Testis (tissue), 2 donors: ENCODE measurements at regions not wholly inside any gene's neighbourhood (a gene's known extent, or its start where the extent isn't known, plus 50 kb on each side); places are given as distances from the start of the nearest gene placed in this dataset.

Experiments
- POLR2A ChIP-seq: fragments of 450-650 bp; IDR thresholded peaks from one replicate; pipeline ENCODE4 v1.6.1; 2017; ENCODE audit warnings: antibody characterized with exemption, mild to moderate bottlenecking, moderate library complexity
- TF ChIP-seq, protein P1 (sequence below), 3 experiments: fragments of 450-650 bp in 2 of 3; fragments of 200-600 bp in 1 of 3; sonication (generic) in 1 of 3; IDR thresholded peaks; one replicate each; pipeline ENCODE4 v1.5.1; 2016 to 2019; ENCODE audit warnings: antibody characterized with exemption in 3 of 3, mild to moderate bottlenecking in 2 of 3, moderate library complexity in 1 of 3

DNA sequence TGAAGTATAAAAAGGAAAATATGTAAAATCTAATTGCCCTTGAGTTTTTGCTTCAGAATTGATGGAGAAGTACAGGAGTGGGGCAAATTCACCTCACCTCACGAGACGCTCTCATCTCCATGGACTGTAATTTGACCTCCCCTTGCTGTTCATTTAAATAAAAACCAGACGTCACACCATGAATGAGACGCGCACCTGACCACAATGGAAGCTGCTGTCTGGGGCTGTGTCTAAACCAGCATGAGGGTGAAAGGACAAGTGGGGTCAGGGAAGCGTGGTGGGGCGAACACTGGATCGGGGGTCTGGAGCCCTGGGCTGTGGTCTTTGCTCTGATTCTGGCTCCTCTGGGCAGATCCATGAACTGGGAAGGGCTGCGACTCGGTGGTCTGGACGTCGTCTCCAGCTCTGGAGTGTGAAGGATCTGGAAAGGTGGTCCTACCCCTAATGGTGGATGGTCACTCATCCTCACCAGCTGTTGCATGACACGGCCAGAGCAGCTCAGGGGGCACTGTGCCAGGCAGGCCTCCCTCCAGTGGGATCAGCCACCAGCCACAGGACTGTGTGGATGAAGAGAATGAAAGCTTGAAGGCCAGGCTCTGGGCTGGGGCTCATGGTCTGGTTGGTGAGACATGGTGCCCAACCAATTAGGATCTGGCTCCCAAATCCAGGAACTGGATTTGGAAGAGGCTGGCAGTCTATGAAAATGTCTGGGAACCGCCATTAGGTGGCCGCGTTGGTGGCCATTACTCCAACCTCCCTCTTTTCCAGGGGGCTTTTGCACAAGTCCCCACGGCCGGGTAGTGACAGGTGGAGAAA lies 728.6 kb downstream of the PTPRU start:
- TF ChIP-seq, protein P1, sequence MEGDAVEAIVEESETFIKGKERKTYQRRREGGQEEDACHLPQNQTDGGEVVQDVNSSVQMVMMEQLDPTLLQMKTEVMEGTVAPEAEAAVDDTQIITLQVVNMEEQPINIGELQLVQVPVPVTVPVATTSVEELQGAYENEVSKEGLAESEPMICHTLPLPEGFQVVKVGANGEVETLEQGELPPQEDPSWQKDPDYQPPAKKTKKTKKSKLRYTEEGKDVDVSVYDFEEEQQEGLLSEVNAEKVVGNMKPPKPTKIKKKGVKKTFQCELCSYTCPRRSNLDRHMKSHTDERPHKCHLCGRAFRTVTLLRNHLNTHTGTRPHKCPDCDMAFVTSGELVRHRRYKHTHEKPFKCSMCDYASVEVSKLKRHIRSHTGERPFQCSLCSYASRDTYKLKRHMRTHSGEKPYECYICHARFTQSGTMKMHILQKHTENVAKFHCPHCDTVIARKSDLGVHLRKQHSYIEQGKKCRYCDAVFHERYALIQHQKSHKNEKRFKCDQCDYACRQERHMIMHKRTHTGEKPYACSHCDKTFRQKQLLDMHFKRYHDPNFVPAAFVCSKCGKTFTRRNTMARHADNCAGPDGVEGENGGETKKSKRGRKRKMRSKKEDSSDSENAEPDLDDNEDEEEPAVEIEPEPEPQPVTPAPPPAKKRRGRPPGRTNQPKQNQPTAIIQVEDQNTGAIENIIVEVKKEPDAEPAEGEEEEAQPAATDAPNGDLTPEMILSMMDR (IDR thresholded peaks at IDR 0.05) = no peak
- TF ChIP-seq POLR2A = no peak
